Endodermal cell (in vitro differentiated cells): ENCODE measurements at regions not wholly inside any gene's neighbourhood (a gene's known extent, or its start where the extent isn't known, plus 50 kb on each side); places are given as distances from the start of the nearest gene placed in this dataset.

ENCODE experiments used
- DNase-seq: peaks from one replicate; pipeline ENCODE4 v3.0.0-alpha.2; 2017
- H3K27ac ChIP-seq: 2 replicates; pipeline ENCODE4 v1.5.1; 2013; ENCODE audit warnings: mild to moderate bottlenecking, low read depth, low read length, moderate library complexity
- H3K27me3 ChIP-seq: 2 replicates; pipeline ENCODE4 v1.6.1; 2013; ENCODE audit warnings: mild to moderate bottlenecking, low read length, moderate library complexity; ENCODE audit not compliant: insufficient read depth, control insufficient read depth, poor library complexity, severe bottlenecking
- H3K36me3 ChIP-seq: 2 replicates; pipeline ENCODE4 v1.7.0; 2013; ENCODE audit warnings: mild to moderate bottlenecking, low read length, moderate library complexity; ENCODE audit not compliant: control insufficient read depth, insufficient read depth
- H3K4me1 ChIP-seq: one replicate; pipeline ENCODE4 v1.7.0; 2013; ENCODE audit warnings: low read length; ENCODE audit not compliant: control insufficient read depth, insufficient read depth
- H3K4me3 ChIP-seq: 2 replicates; pipeline ENCODE4 v1.5.1; 2013; ENCODE audit warnings: mild to moderate bottlenecking, low read length, moderate library complexity
- H3K9ac ChIP-seq: 2 replicates; pipeline ENCODE4 v1.6.1; 2013; ENCODE audit warnings: mild to moderate bottlenecking, low read length, moderate library complexity; ENCODE audit not compliant: poor library complexity, severe bottlenecking; ENCODE audit errors: extremely low read depth
- H3K9me3 ChIP-seq: 2 replicates; pipeline ENCODE4 v1.6.1; 2013; ENCODE audit warnings: mild to moderate bottlenecking, low read length, moderate library complexity; ENCODE audit not compliant: control insufficient read depth
- H3K27ac Mint-ChIP-seq: 2 replicates; pipeline ENCODE4 v1.8.0; 2020; ENCODE audit warnings: mixed read lengths
- H3K27me3 Mint-ChIP-seq: 2 replicates; pipeline ENCODE4 v1.8.0; 2021; ENCODE audit warnings: mild to moderate bottlenecking, mixed read lengths; ENCODE audit not compliant: insufficient read depth
- H3K36me3 Mint-ChIP-seq: 2 replicates; pipeline ENCODE4 v1.8.0; 2020; ENCODE audit warnings: low read depth, mixed read lengths
- H3K4me1 Mint-ChIP-seq: 2 replicates; pipeline ENCODE4 v1.8.0; 2020; ENCODE audit warnings: mixed read lengths
- H3K4me3 Mint-ChIP-seq: 2 replicates; pipeline ENCODE4 v1.8.0; 2020; ENCODE audit warnings: mild to moderate bottlenecking, moderate library complexity, mixed read lengths
- H3K9me3 Mint-ChIP-seq: 2 replicates; pipeline ENCODE4 v1.8.0; 2020; ENCODE audit warnings: mild to moderate bottlenecking, mixed read lengths
- WGBS, 2 experiments: methylation state at CpG; one replicate each; pipeline versions ENCODE4 v1.1.5 to v1.1.7; 2013; ENCODE audit warnings: missing lambda C conversion rate in 2 of 2, mixed read lengths in 1 of 2; ENCODE audit not compliant: insufficient coverage in 1 of 2, insufficient read length in 1 of 2; 5-methylcytosine and 5-hydroxymethylcytosine counted together
- TF ChIP-seq, protein P1 (sequence below): fragments of 200-600 bp; sonication (generic); conservative IDR thresholded peaks from 2 replicates; pipeline ENCODE4 v1.5.0; 2021; ENCODE audit warnings: antibody characterized with exemption, mild to moderate bottlenecking

DNA sequence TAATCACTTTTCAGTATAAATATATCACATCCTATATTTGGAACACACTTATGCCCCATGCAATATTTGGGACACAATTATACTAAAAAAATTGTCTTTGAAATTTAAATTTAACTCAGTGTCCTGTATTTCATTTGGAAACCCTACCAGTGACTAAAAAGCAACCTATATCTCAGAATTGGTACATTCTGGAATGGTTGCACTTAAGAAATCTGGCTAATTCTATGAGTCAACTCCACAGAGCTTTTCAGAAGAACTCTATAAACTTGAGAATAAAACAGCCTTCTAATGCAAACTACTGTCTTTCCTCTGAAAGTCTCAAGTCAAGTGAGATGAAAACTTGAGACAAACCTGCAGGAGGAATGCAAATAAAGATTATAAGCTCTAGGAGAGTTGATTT, 320.2 kb downstream of the MAFB start:
- no peaks in the 10 kb centered on the region for H3K36me3 Mint-ChIP-seq
- Histone ChIP-seq H3K9me3 (peaks cover under 1% of the 10 kb centered on the region), H3K27me3 (peaks cover 10% of the 10 kb centered on the region), H3K4me1 (no peaks in the 10 kb centered on the region), H3K9ac (no peak overlapping the region), H3K4me3 (no peak overlapping the region), H3K36me3 (no peaks in the 10 kb centered on the region), H3K27ac (no peak overlapping the region)
- no peak overlapping the region for H3K27ac Mint-ChIP-seq
- no peak overlapping the region for H3K4me3 Mint-ChIP-seq
- H3K27me3 Mint-ChIP-seq, result peaks cover 10% of the 10 kb centered on the region
- TF ChIP-seq, protein P1, sequence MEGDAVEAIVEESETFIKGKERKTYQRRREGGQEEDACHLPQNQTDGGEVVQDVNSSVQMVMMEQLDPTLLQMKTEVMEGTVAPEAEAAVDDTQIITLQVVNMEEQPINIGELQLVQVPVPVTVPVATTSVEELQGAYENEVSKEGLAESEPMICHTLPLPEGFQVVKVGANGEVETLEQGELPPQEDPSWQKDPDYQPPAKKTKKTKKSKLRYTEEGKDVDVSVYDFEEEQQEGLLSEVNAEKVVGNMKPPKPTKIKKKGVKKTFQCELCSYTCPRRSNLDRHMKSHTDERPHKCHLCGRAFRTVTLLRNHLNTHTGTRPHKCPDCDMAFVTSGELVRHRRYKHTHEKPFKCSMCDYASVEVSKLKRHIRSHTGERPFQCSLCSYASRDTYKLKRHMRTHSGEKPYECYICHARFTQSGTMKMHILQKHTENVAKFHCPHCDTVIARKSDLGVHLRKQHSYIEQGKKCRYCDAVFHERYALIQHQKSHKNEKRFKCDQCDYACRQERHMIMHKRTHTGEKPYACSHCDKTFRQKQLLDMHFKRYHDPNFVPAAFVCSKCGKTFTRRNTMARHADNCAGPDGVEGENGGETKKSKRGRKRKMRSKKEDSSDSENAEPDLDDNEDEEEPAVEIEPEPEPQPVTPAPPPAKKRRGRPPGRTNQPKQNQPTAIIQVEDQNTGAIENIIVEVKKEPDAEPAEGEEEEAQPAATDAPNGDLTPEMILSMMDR, result no peak
- peaks cover under 1% of the 10 kb centered on the region for H3K9me3 Mint-ChIP-seq
- no peak for DNase-seq
- H3K4me1 Mint-ChIP-seq, result no peaks in the 10 kb centered on the region

DNA sequence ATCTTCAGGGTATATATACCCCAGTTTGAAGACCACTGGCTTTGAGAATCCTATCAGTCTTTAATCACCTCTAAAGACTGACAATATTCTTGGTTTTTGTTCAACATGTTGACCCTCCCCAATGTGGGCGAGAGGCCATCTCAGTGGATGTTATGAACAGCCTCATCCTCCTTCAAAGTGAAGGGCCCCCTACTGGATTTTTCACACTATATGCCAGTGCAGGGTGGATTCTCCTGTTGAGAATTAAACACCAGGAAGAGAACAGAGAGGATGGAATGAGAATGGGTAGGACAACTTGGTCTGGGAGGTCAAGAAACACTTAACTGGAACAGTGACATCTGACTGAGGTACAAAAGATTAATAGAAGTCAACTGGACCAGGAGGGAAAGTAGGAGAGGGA, 327.1 kb downstream of the MAFB start:
- Mint-ChIP-seq H3K27me3 (peaks cover 32% of the 10 kb centered on the region), H3K4me1 (peaks cover 17% of the 10 kb centered on the region), H3K27ac (no peak overlapping the region), H3K9me3 (no peaks in the 10 kb centered on the region), H3K4me3 (no peak overlapping the region), H3K36me3 (no peaks in the 10 kb centered on the region)
- 78% methylated on average over 1 of the region's 1 CpG; no CpG with 5 or more reads in 1 of the 2 experiments for WGBS, 2 experiments
- H3K9me3 ChIP-seq, result no peaks in the 10 kb centered on the region
- H3K27me3 ChIP-seq, result peaks cover 49% of the 10 kb centered on the region
- TF ChIP-seq, protein P1, result peak; percentile 57
- no peak overlapping the region for H3K4me3 ChIP-seq
- H3K27ac ChIP-seq, result no peak overlapping the region
- H3K36me3 ChIP-seq, result no peaks in the 10 kb centered on the region
- H3K9ac ChIP-seq, result no peak overlapping the region
- DNase-seq, result no peak
- peaks cover 4% of the 10 kb centered on the region for H3K4me1 ChIP-seq

DNA sequence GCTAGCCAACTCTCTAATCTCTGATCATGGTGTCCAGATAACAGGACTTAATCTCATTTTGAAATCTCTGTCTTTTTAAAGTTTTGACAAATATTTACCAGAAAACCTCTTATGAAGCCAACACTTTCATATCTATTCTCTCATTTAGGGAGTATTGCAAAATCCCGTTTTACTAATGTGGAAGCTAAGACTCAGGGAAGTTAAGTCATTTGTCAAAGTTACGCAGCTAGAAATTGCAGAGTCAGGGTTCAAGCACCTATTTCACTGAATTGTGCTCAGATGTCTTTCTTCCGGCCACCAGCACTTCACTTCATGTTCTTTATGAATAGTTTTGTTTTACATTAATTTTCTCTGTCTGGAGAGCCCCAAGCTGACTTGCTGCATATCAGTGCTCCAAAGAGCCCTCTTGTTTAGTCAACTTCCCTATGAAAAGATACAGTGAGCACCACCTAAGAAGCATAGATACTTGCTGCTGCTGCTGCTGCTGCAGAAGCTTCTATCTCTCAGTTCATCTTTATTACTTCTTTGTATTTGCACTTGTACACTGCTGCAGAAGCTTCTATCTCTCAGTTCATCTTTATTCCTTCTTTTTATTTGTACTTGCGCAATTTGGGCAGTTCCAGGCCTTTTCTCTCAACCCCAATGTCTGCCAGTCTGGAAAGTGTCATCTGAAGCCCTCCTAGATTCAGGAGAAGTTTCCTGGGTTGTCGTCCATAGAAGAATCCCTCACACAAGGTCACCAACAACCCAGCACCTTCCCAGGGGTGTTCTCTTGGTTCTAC, 329.7 kb downstream of the MAFB start:
- H3K36me3 Mint-ChIP-seq, result no peaks in the 10 kb centered on the region
- peaks cover 42% of the 10 kb centered on the region for H3K27me3 Mint-ChIP-seq
- no peak overlapping the region for H3K4me3 ChIP-seq

More for the DNA sequence above, 329.7 kb downstream of the MAFB start:
- no peak overlapping the region for H3K4me3 Mint-ChIP-seq
- Histone ChIP-seq H3K4me1 (peaks cover 7% of the 10 kb centered on the region), H3K36me3 (no peaks in the 10 kb centered on the region), H3K9ac (no peak overlapping the region), H3K9me3 (peaks cover 6% of the 10 kb centered on the region), H3K27me3 (peaks cover 69% of the 10 kb centered on the region), H3K27ac (no peak overlapping the region)
- no peaks in the 10 kb centered on the region for H3K9me3 Mint-ChIP-seq
- no peak overlapping the region for H3K27ac Mint-ChIP-seq
- TF ChIP-seq, protein P1, result no peak
- DNase-seq, result no peak
- H3K4me1 Mint-ChIP-seq, result peaks cover 27% of the 10 kb centered on the region
- WGBS, 2 experiments, result 87 to 95% methylated on average over 4 of the region's 5 CpGs
